HepG2 (cell line): ENCODE measurements at regions not wholly inside any gene's neighbourhood (a gene's known extent, or its start where the extent isn't known, plus 50 kb on each side); places are given as distances from the start of the nearest gene placed in this dataset.

Experiments used
- CC2D1A ChIP-seq: sonication (generic); formaldehyde crosslinking; IDR thresholded peaks from 2 replicates; pipeline ENCODE4 v1.8.1; 2023; ENCODE audit warnings: mild to moderate bottlenecking, missing genetic modification reagents
- E2F5 ChIP-seq: sonication (generic); formaldehyde crosslinking; conservative IDR thresholded peaks from 2 replicates; pipeline ENCODE4 v1.4.0; 2020; ENCODE audit warnings: missing genetic modification reagents
- HMG20B ChIP-seq: conservative IDR thresholded peaks from 2 replicates; pipeline ENCODE4 v1.6.1; 2016; ENCODE audit warnings: missing genetic modification reagents, missing compliant biosample characterization
- IRF9 ChIP-seq: sonication (generic); formaldehyde crosslinking; IDR thresholded peaks from 2 replicates; pipeline ENCODE4 v1.8.0; 2022; ENCODE audit warnings: missing genetic modification reagents, mild to moderate bottlenecking, borderline replicate concordance
- JDP2 ChIP-seq: sonication (generic); formaldehyde crosslinking; IDR thresholded peaks from 2 replicates; pipeline ENCODE4 v1.8.1; 2022; ENCODE audit warnings: missing genetic modification reagents, borderline replicate concordance
- SYNCRIP ChIP-seq: fragments of 200-400 bp; formaldehyde crosslinking; IDR thresholded peaks from 2 replicates; pipeline ENCODE4 v1.6.1; 2018; ENCODE audit warnings: mild to moderate bottlenecking, low read depth, low read length; ENCODE audit not compliant: insufficient read depth
- ZBTB39 ChIP-seq: sonication (generic); formaldehyde crosslinking; IDR thresholded peaks from 2 replicates; pipeline ENCODE4 v1.5.0; 2020; ENCODE audit warnings: missing genetic modification reagents
- ZNF407 ChIP-seq: sonication (generic); formaldehyde crosslinking; IDR thresholded peaks from one replicate; pipeline ENCODE4 v1.5.1; 2020; ENCODE audit warnings: mild to moderate bottlenecking, missing genetic modification reagents; ENCODE audit errors: not compliant biosample characterization
- ZNF619 ChIP-seq: sonication (generic); formaldehyde crosslinking; IDR thresholded peaks from 2 replicates; pipeline ENCODE4 v1.4.0; 2020; ENCODE audit warnings: mild to moderate bottlenecking, missing genetic modification reagents

GRCh38 chr15:26073430-26074333, 210.6 kb upstream of the ATP10A start (continued):
- TF ChIP-seq ZBTB39 (CRISPR knock-in tag) (no peak), E2F5 (CRISPR knock-in tag) (no peak), CC2D1A (CRISPR knock-in tag) (no peak), ZNF619 (CRISPR knock-in tag) (no peak), SYNCRIP (no peak), JDP2 (CRISPR knock-in tag) (no peak), ZNF407 (no peak), HMG20B (CRISPR knock-in tag) (no peak), IRF9 (CRISPR knock-in tag) (no peak)
